ENCODE measurements at regions not wholly inside any gene's neighbourhood (a gene's known extent, or its start where the extent isn't known, plus 50 kb on each side); places are given as distances from the start of the nearest gene placed in this dataset.

DNA sequence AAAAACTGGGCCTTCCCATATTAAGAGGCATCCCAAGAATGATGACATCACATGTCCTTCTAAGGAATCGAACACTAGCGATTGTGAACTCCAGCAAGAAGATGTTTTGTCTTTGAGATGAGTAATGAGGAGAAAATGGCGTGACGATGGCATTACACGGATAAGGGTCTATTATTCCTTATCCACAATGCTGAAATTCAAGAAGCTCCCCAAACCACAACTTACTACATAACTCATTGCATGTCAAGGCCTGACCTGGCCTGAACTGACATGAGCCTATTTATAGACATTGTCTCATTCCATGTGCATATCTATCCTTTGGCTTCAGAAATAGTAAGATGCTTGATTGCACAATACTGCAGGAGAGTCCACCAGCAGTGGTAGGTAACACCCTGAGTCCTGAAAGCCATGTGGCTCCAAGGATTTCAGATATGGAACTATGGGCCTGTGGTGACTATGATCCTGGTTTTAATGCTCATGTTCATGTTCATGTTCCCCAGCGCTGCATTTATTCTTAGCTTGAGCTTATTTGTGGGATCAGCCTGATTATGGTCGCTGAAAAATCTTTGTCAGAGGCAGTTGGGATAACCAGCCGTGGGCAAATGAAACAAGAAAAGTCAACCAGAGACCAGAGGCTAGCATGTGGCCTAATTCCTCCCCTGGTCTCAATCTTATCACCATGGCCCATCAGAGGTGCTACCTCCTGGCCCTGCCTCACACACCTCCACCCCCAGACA lies 183.2 kb upstream of the JARID2 start (continued):
- TF ChIP-seq REST (IDR thresholded peaks at IDR 0.05; ENCODE audit: unreplicated experiment) (no peak), JUNB (IDR thresholded peaks at IDR 0.05; ENCODE audit: unreplicated experiment) (no peak)

DNA sequence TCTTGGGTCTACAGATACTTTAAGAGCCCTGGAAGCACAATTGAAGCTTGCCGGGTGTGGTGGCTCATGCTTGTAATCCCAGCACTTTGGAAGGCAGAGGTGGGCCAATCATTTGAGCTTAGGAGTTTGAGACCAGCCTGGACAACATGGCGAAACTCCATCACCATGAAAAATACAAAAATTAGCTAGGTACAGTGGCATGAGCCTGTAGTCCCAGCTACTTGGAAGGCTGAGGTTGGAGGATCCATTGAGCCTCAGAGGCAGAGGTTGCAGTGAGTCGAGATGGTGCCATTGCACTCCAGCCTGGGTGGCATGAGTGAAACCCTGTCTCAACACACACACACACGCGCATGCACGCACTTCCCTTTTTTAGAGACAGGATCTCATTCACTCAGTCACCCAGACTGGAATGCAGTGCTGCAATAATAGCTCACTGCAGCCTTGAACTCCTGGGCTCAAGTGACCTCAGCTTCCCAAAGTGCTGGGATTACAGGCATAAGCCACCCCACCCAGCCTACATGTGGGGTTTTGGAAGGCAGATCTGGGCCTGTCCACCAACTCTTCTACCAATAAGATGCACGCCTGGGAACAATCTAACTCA lies 182.5 kb upstream of the JARID2 start:
- H3K9me2 ChIP-seq (ENCODE audit: insufficient read depth): no peaks in the 10 kb centered on the region; the same call in 1 of the 2 replicates
- ATAC-seq (no peak), DNase-seq (ENCODE audit: low spot score) (no peak)
- H3F3A ChIP-seq (replicated peaks; ENCODE audit: low read depth): no peaks in the 10 kb centered on the region
- Mint-ChIP-seq H3K27me3 (ENCODE audit: insufficient read depth, low read depth, poor library complexity) (no peaks in the 10 kb centered on the region), H3K36me3 (ENCODE audit: low read depth) (peaks cover 4% of the 10 kb centered on the region; the same call in 2 of the 3 replicates), H3K4me3 (no peak overlapping the region), H3K27ac (no peak overlapping the region), H3K4me1 (peaks cover 9% of the 10 kb centered on the region), H3K9me3 (peaks cover 6% of the 10 kb centered on the region; the same call in 1 of the 3 replicates)
- H3K4me3 ChIP-seq: no peak overlapping the region
- no peaks in the 10 kb centered on the region for H4K20me1 ChIP-seq (replicated peaks; ENCODE audit: insufficient read depth)
- H3K27me3 ChIP-seq (ENCODE audit: insufficient read depth): no peaks in the 10 kb centered on the region
- no peaks in the 10 kb centered on the region for H3K36me3 ChIP-seq (ENCODE audit: insufficient read depth)
- H3K4me1 ChIP-seq (ENCODE audit: insufficient read depth): 0 out of 2 replicates have a peak, but pooled peaks cover 4% of the 10 kb centered on the region
- H2AFZ ChIP-seq: no peak overlapping the region
- no peaks in the 10 kb centered on the region for H3K79me2 ChIP-seq (replicated peaks; ENCODE audit: insufficient read depth)
- no peak overlapping the region for H3K4me2 ChIP-seq
- H3K27ac ChIP-seq (ENCODE audit: low read depth): no peak overlapping the region
- no peak for TF ChIP-seq ZNF331 (CRISPR knock-in tag; IDR thresholded peaks at IDR 0.05; ENCODE audit: low read depth)
- TF ChIP-seq STAT1 (IDR thresholded peaks at IDR 0.05; ENCODE audit: unreplicated experiment): no peak
- TF ChIP-seq REST (IDR thresholded peaks at IDR 0.05; ENCODE audit: unreplicated experiment): no peak
- no peak for TF ChIP-seq POLR2AphosphoS5 (IDR thresholded peaks at IDR 0.05; ENCODE audit: low read depth)
- TF ChIP-seq NANOG (IDR thresholded peaks at IDR 0.05; ENCODE audit: borderline replicate concordance): no peak
- TF ChIP-seq EZH2phosphoT487 (IDR thresholded peaks at IDR 0.05; ENCODE audit: unreplicated experiment): no peak
- no peak for TF ChIP-seq JUNB (IDR thresholded peaks at IDR 0.05; ENCODE audit: unreplicated experiment)
- no peak for TF ChIP-seq ZNF114 (CRISPR knock-in tag; IDR thresholded peaks at IDR 0.05)
- TF ChIP-seq EZH2 (IDR thresholded peaks at IDR 0.05; ENCODE audit: low read depth, unreplicated experiment): no peak
- TF ChIP-seq, protein P1, sequence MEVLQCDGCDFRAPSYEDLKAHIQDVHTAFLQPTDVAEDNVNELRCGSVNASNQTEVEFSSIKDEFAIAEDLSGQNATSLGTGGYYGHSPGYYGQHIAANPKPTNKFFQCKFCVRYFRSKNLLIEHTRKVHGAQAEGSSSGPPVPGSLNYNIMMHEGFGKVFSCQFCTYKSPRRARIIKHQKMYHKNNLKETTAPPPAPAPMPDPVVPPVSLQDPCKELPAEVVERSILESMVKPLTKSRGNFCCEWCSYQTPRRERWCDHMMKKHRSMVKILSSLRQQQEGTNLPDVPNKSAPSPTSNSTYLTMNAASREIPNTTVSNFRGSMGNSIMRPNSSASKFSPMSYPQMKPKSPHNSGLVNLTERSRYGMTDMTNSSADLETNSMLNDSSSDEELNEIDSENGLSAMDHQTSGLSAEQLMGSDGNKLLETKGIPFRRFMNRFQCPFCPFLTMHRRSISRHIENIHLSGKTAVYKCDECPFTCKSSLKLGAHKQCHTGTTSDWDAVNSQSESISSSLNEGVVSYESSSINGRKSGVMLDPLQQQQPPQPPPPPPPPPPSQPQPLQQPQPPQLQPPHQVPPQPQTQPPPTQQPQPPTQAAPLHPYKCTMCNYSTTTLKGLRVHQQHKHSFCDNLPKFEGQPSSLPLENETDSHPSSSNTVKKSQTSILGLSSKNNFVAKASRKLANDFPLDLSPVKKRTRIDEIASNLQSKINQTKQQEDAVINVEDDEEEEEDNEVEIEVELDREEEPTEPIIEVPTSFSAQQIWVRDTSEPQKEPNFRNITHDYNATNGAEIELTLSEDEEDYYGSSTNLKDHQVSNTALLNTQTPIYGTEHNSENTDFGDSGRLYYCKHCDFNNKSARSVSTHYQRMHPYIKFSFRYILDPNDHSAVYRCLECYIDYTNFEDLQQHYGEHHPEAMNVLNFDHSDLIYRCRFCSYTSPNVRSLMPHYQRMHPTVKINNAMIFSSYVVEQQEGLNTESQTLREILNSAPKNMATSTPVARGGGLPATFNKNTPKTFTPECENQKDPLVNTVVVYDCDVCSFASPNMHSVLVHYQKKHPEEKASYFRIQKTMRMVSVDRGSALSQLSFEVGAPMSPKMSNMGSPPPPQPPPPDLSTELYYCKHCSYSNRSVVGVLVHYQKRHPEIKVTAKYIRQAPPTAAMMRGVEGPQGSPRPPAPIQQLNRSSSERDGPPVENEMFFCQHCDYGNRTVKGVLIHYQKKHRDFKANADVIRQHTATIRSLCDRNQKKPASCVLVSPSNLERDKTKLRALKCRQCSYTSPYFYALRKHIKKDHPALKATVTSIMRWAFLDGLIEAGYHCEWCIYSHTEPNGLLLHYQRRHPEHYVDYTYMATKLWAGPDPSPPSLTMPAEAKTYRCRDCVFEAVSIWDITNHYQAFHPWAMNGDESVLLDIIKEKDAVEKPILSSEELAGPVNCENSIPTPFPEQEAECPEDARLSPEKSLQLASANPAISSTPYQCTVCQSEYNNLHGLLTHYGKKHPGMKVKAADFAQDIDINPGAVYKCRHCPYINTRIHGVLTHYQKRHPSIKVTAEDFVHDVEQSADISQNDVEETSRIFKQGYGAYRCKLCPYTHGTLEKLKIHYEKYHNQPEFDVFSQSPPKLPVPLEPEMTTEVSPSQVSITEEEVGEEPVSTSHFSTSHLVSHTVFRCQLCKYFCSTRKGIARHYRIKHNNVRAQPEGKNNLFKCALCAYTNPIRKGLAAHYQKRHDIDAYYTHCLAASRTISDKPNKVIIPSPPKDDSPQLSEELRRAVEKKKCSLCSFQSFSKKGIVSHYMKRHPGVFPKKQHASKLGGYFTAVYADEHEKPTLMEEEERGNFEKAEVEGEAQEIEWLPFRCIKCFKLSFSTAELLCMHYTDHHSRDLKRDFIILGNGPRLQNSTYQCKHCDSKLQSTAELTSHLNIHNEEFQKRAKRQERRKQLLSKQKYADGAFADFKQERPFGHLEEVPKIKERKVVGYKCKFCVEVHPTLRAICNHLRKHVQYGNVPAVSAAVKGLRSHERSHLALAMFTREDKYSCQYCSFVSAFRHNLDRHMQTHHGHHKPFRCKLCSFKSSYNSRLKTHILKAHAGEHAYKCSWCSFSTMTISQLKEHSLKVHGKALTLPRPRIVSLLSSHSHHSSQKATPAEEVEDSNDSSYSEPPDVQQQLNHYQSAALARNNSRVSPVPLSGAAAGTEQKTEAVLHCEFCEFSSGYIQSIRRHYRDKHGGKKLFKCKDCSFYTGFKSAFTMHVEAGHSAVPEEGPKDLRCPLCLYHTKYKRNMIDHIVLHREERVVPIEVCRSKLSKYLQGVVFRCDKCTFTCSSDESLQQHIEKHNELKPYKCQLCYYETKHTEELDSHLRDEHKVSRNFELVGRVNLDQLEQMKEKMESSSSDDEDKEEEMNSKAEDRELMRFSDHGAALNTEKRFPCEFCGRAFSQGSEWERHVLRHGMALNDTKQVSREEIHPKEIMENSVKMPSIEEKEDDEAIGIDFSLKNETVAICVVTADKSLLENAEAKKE (CRISPR knock-in tag; IDR thresholded peaks at IDR 0.05): no peak
